ENCODE measurements at regions not wholly inside any gene's neighbourhood (a gene's known extent, or its start where the extent isn't known, plus 50 kb on each side); places are given as distances from the start of the nearest gene placed in this dataset.

DNA sequence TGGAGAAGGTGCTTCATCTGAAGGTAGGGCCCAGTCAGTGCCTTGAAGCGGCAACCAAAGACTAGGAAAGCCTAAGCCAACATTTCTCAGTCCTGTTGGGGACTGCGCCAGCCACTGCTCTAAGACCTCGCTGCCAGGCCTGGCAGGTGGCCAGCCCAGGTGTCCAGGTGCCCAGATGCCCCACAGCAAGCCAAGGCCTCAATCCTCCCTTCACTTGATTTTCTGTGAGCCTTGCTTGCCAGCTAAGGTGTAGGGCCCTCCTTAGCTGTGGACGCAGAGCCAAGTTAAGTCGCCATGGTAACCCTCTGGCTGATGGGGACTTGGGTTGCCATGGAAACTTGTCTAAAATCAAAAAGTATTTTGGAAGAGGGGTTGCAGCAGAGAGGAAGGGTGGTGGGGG, 135.0 kb downstream of the NAV1 start:
- no peak overlapping the region for H3K9ac ChIP-seq (replicated peaks in 1 of 4; ENCODE audit: extremely low read depth in 1 of 4, low read depth in 3 of 4, low read length in 3 of 4)
- no peak overlapping the region for H2BK15ac ChIP-seq (ENCODE audit: low read length)
- H3K9me3 ChIP-seq (ENCODE audit: insufficient read depth in 2 of 2, low read depth in 1 of 2, low read length in 1 of 2), result no peaks in the 10 kb centered on the region
- no peak overlapping the region for H2BK12ac ChIP-seq (ENCODE audit: low read depth, low read length)
- H3K79me1 ChIP-seq (ENCODE audit: low read depth, low read length), result no peaks in the 10 kb centered on the region
- ChIA-PET CTCF (ENCODE audit: partially characterized antibody) (interaction anchor here (1.3 to 2.0 kb wide), 4 partner anchors 10 to 119 kb away, joined by 5 to 6 read pairs (median 5); no protein-coding TSS in a partner anchor), POLR2A (ENCODE audit: partially characterized antibody) (interaction anchor here (1.3 kb wide), 1 partner anchor 10 kb away, joined by 3 read pairs; no protein-coding TSS in a partner anchor)
- H3K4me1 ChIP-seq (replicated peaks in 1 of 4; ENCODE audit: control insufficient read depth in 3 of 4, insufficient read depth in 4 of 4, low read length in 3 of 4), result peaks cover 5 to 29% (median 16%) of the 10 kb centered on the region in 4 experiments
- H3K23ac ChIP-seq (ENCODE audit: insufficient read length), result no peak overlapping the region
- no peak overlapping the region for H2BK20ac ChIP-seq (ENCODE audit: low read length)
- H4K8ac ChIP-seq (ENCODE audit: extremely low read depth, insufficient read depth, low read length), result no peak overlapping the region
- no peak overlapping the region for H2AK5ac ChIP-seq (ENCODE audit: low read depth, low read length)
- H2AFZ ChIP-seq (ENCODE audit: low read length), result no peak overlapping the region
- DNase-seq (ENCODE audit: low read depth in 1 of 2, low spot score in 2 of 2) (no peak), FAIRE-seq (no peak)
- H3K23me2 ChIP-seq (ENCODE audit: low read depth, low read length), result peaks cover 5% of the 10 kb centered on the region; the same call in 1 of the 2 replicates
- no peaks in the 10 kb centered on the region for H3K27me3 ChIP-seq (replicated peaks in 1 of 4; ENCODE audit: control insufficient read depth in 3 of 4, extremely low read depth in 1 of 4, insufficient read depth in 3 of 4, low read length in 3 of 4)
- no peak overlapping the region for H2BK5ac ChIP-seq (ENCODE audit: low read depth, low read length)
- no peak overlapping the region for H3K14ac ChIP-seq (ENCODE audit: insufficient read length)
- H2BK120ac ChIP-seq (replicated peaks; ENCODE audit: low read depth, low read length), result no peak overlapping the region
- H3K27ac ChIP-seq (ENCODE audit: low read depth, low read length), result no peak overlapping the region
- no peak overlapping the region for H3K4me2 ChIP-seq (ENCODE audit: insufficient read depth in 1 of 2, low read depth in 2 of 2, low read length in 2 of 2)
- peaks cover 0 to 4% of the 10 kb centered on the region in 2 experiments for H4K20me1 ChIP-seq (replicated peaks in 1 of 2; ENCODE audit: control insufficient read depth in 1 of 2, insufficient read depth in 2 of 2, low read length in 2 of 2)
- no peak overlapping the region for H3K18ac ChIP-seq (ENCODE audit: extremely low read depth, low read length)
- no peak overlapping the region for H3K56ac ChIP-seq (replicated peaks; ENCODE audit: insufficient read length, low read depth, low read length)
- 92% methylated on average over 5 of the region's 5 CpGs; no CpG with 5 or more reads in 1 of the 2 experiments for WGBS, 2 experiments (ENCODE audit: extremely low coverage in 1 of 2, insufficient coverage in 1 of 2, insufficient read length in 1 of 2, insufficient replicate concordance in 2 of 2, low coverage in 1 of 2, low lambda C conversion rate in 2 of 2, missing lambda C conversion rate in 1 of 2)
- H3K4me3 ChIP-seq (ENCODE audit: extremely low read depth in 1 of 4, insufficient read depth in 2 of 4, low read depth in 3 of 4, low read length in 4 of 4), result no peak overlapping the region
- H3K4ac ChIP-seq (replicated peaks; ENCODE audit: insufficient read length, low read depth, low read length), result no peak overlapping the region
- H3K79me2 ChIP-seq (ENCODE audit: control insufficient read depth in 1 of 2, insufficient read depth in 2 of 2, low read length in 2 of 2), result peaks cover 0 to 10% of the 10 kb centered on the region in 2 experiments; a peak in 1 of 4 replicates
- H4K91ac ChIP-seq (replicated peaks; ENCODE audit: insufficient read length, low read length), result no peak overlapping the region
- no peak overlapping the region for H4K5ac ChIP-seq (ENCODE audit: insufficient read length, low read depth, low read length)
- H3K36me3 ChIP-seq (ENCODE audit: control insufficient read depth in 2 of 4, insufficient read depth in 4 of 4, low read length in 3 of 4), result no peaks in the 10 kb centered on the region
- TF ChIP-seq TCF12 (IDR thresholded peaks at IDR 0.05; ENCODE audit: low read depth, low read length) (no peak), HDAC6 (IDR thresholded peaks at IDR 0.05; ENCODE audit: low read depth, low read length) (no peak), SIX5 (IDR thresholded peaks at IDR 0.05; ENCODE audit: low read depth, low read length) (no peak), NANOG (IDR thresholded peaks at IDR 0.05; ENCODE audit: insufficient read depth, low read depth, low read length, poor library complexity, severe bottlenecking) (no peak), CHD1 (IDR thresholded peaks at IDR 0.05; ENCODE audit: low read depth, low read length) (no peak), JUND (IDR thresholded peaks at IDR 0.05; ENCODE audit: low read length) (no peak), RFX5 (IDR thresholded peaks at IDR 0.05; ENCODE audit: borderline replicate concordance, low read depth, low read length) (no peak), PHF8 (conservative IDR thresholded peaks at IDR 0.05; ENCODE audit: low read depth, low read length) (no peak), KDM4A (IDR thresholded peaks at IDR 0.05; ENCODE audit: low read depth, low read length, severe bottlenecking) (no peak), RXRA (IDR thresholded peaks at IDR 0.05; ENCODE audit: insufficient read depth, low read depth, low read length) (no peak), POLR2A (IDR thresholded peaks at IDR 0.05; ENCODE audit: control extremely low read depth in 1 of 2, low read depth in 2 of 2, low read length in 2 of 2) (no peak), EZH2 (IDR thresholded peaks at IDR 0.05; ENCODE audit: low read depth, low read length, severe bottlenecking) (no peak), TEAD4 (IDR thresholded peaks at IDR 0.05; ENCODE audit: low read depth, low read length) (no peak), TBP (IDR thresholded peaks at IDR 0.05; ENCODE audit: low read depth, low read length) (no peak)
- TF ChIP-seq, protein P1, sequence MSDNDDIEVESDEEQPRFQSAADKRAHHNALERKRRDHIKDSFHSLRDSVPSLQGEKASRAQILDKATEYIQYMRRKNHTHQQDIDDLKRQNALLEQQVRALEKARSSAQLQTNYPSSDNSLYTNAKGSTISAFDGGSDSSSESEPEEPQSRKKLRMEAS (IDR thresholded peaks at IDR 0.05), result no peak

Measured in H1 (cell line).